ENCODE measurements at regions not wholly inside any gene's neighbourhood (a gene's known extent, or its start where the extent isn't known, plus 50 kb on each side); places are given as distances from the start of the nearest gene placed in this dataset.
"Not testable (repeated sequence)": the region's sequence is repeated elsewhere in the genome, so short reads cannot be mapped to it uniquely, and the experiment has no call there.

GRCh38 chr6:19902201-19902600 is 65.0 kb downstream of the ID4 start:
- no peak overlapping the region for H4K8ac ChIP-seq (ENCODE audit: low read length)
- no peak overlapping the region for H2BK120ac ChIP-seq (ENCODE audit: low read depth, low read length)
- WGBS = 80% methylated on average over 4 of the region's 4 CpGs

GRCh38 chr6:19904408-19904807 is 67.2 kb downstream of the ID4 start:
- H2AFZ ChIP-seq (ENCODE audit: low read depth, low read length); H3K4me1 ChIP-seq (ENCODE audit: control insufficient read depth, insufficient read depth, low read depth, low read length); H3K4me2 ChIP-seq (ENCODE audit: low read length, poor library complexity, severe bottlenecking); H3K4me3 ChIP-seq (ENCODE audit: insufficient read depth in 1 of 2, low read depth in 1 of 2, low read length in 2 of 2); H3K9ac ChIP-seq (ENCODE audit: low read length); H4K91ac ChIP-seq (ENCODE audit: low read length); H2BK5ac ChIP-seq (ENCODE audit: low read depth, low read length, poor library complexity, severe bottlenecking); H3K4ac ChIP-seq (ENCODE audit: low read depth in 1 of 2, low read length in 2 of 2); H3K18ac ChIP-seq (ENCODE audit: low read depth in 1 of 2, low read length in 2 of 2); H3K27me3 ChIP-seq (ENCODE audit: control insufficient read depth in 1 of 2, insufficient read depth in 1 of 2, low read length in 2 of 2); H3K9me3 ChIP-seq (ENCODE audit: control insufficient read depth, low read length); H2BK15ac ChIP-seq (ENCODE audit: low read depth, poor library complexity, severe bottlenecking); H2BK120ac ChIP-seq (ENCODE audit: low read depth, low read length); H2AK5ac ChIP-seq (ENCODE audit: low read length, severe bottlenecking); H3K36me3 ChIP-seq (ENCODE audit: control insufficient read depth in 1 of 2, insufficient read depth in 2 of 2, low read depth in 1 of 2, low read length in 2 of 2); H3K14ac ChIP-seq (ENCODE audit: low read length in 2 of 2); H4K8ac ChIP-seq (ENCODE audit: low read length); DNase-seq; H3K23ac ChIP-seq (ENCODE audit: low read length in 2 of 2); H2BK12ac ChIP-seq (ENCODE audit: low read length in 2 of 2); H3K27ac ChIP-seq (ENCODE audit: low read length, poor library complexity, severe bottlenecking); H3K79me1 ChIP-seq (replicated peaks; ENCODE audit: low read length, poor library complexity, severe bottlenecking): not testable (repeated sequence)
- 55% methylated on average over 6 of the region's 6 CpGs for WGBS

More at GRCh38 chr6:19902201-19902600, 65.0 kb downstream of the ID4 start:
- H2BK15ac ChIP-seq (ENCODE audit: low read depth, poor library complexity, severe bottlenecking) = no peak overlapping the region
- no peaks in the 10 kb centered on the region for H3K27me3 ChIP-seq (ENCODE audit: control insufficient read depth in 1 of 2, insufficient read depth in 1 of 2, low read length in 2 of 2)
- no peak overlapping the region for H3K9ac ChIP-seq (ENCODE audit: low read length)
- H2AK5ac ChIP-seq (ENCODE audit: low read length, severe bottlenecking) = no peak overlapping the region
- no peaks in the 10 kb centered on the region for H3K4me1 ChIP-seq (ENCODE audit: control insufficient read depth, insufficient read depth, low read depth, low read length)
- H3K4me2 ChIP-seq (ENCODE audit: low read length, poor library complexity, severe bottlenecking) = no peak overlapping the region
- H3K9me3 ChIP-seq (ENCODE audit: control insufficient read depth, low read length) = no peaks in the 10 kb centered on the region
- no peak overlapping the region for H3K14ac ChIP-seq (ENCODE audit: low read length in 2 of 2)
- H3K18ac ChIP-seq (ENCODE audit: low read depth in 1 of 2, low read length in 2 of 2) = no peak overlapping the region
- H2AFZ ChIP-seq (ENCODE audit: low read depth, low read length) = no peak overlapping the region
- no peak overlapping the region for H3K27ac ChIP-seq (ENCODE audit: low read length, poor library complexity, severe bottlenecking)
- no peaks in the 10 kb centered on the region for H3K79me1 ChIP-seq (replicated peaks; ENCODE audit: low read length, poor library complexity, severe bottlenecking)
- H2BK12ac ChIP-seq (ENCODE audit: low read length in 2 of 2) = no peak overlapping the region
- no peak for DNase-seq
- no peak overlapping the region for H3K4me3 ChIP-seq (ENCODE audit: insufficient read depth in 1 of 2, low read depth in 1 of 2, low read length in 2 of 2)
- no peak overlapping the region for H3K23ac ChIP-seq (ENCODE audit: low read length in 2 of 2)
- H3K36me3 ChIP-seq (ENCODE audit: control insufficient read depth in 1 of 2, insufficient read depth in 2 of 2, low read depth in 1 of 2, low read length in 2 of 2) = no peaks in the 10 kb centered on the region
- no peak overlapping the region for H3K4ac ChIP-seq (ENCODE audit: low read depth in 1 of 2, low read length in 2 of 2)
- H4K91ac ChIP-seq (ENCODE audit: low read length) = no peak overlapping the region
- no peak overlapping the region for H2BK5ac ChIP-seq (ENCODE audit: low read depth, low read length, poor library complexity, severe bottlenecking)

- no peak overlapping the region for H2AK5ac ChIP-seq (ENCODE audit: low read length, severe bottlenecking)
- no peak overlapping the region for H3K14ac ChIP-seq (ENCODE audit: low read length in 2 of 2)
- WGBS = 75% methylated on average over 1 of the region's 1 CpG
- no peaks in the 10 kb centered on the region for H3K27me3 ChIP-seq (ENCODE audit: control insufficient read depth in 1 of 2, insufficient read depth in 1 of 2, low read length in 2 of 2)
- no peak overlapping the region for H3K9ac ChIP-seq (ENCODE audit: low read length)
- H3K4me1 ChIP-seq (ENCODE audit: control insufficient read depth, insufficient read depth, low read depth, low read length) = no peaks in the 10 kb centered on the region
- H4K91ac ChIP-seq (ENCODE audit: low read length) = no peak overlapping the region
- H3K4me2 ChIP-seq (ENCODE audit: low read length, poor library complexity, severe bottlenecking) = no peak overlapping the region
- no peaks in the 10 kb centered on the region for H3K9me3 ChIP-seq (ENCODE audit: control insufficient read depth, low read length)
- no peak overlapping the region for H3K27ac ChIP-seq (ENCODE audit: low read length, poor library complexity, severe bottlenecking)
- H2BK15ac ChIP-seq (ENCODE audit: low read depth, poor library complexity, severe bottlenecking) = no peak overlapping the region
- DNase-seq = no peak
- no peak overlapping the region for H2BK120ac ChIP-seq (ENCODE audit: low read depth, low read length)
- no peaks in the 10 kb centered on the region for H3K36me3 ChIP-seq (ENCODE audit: control insufficient read depth in 1 of 2, insufficient read depth in 2 of 2, low read depth in 1 of 2, low read length in 2 of 2)
- no peak overlapping the region for H3K4ac ChIP-seq (ENCODE audit: low read depth in 1 of 2, low read length in 2 of 2)
- no peak overlapping the region for H2BK5ac ChIP-seq (ENCODE audit: low read depth, low read length, poor library complexity, severe bottlenecking)
- no peak overlapping the region for H3K23ac ChIP-seq (ENCODE audit: low read length in 2 of 2)
- no peak overlapping the region for H4K8ac ChIP-seq (ENCODE audit: low read length)
- H3K4me3 ChIP-seq (ENCODE audit: insufficient read depth in 1 of 2, low read depth in 1 of 2, low read length in 2 of 2) = no peak overlapping the region
- no peaks in the 10 kb centered on the region for H3K79me1 ChIP-seq (replicated peaks; ENCODE audit: low read length, poor library complexity, severe bottlenecking)
- H2BK12ac ChIP-seq (ENCODE audit: low read length in 2 of 2) = no peak overlapping the region
- H2AFZ ChIP-seq (ENCODE audit: low read depth, low read length) = no peak overlapping the region
- H3K18ac ChIP-seq (ENCODE audit: low read depth in 1 of 2, low read length in 2 of 2) = no peak overlapping the region
These were observed 68.4 kb downstream of the ID4 start for GRCh38 chr6:19905584-19905983.

GRCh38 chr6:19906171-19906570 is 69.0 kb downstream of the ID4 start:
- Histone ChIP-seq H3K9me3 (ENCODE audit: control insufficient read depth, low read length) (no peaks in the 10 kb centered on the region), H4K8ac (ENCODE audit: low read length) (no peak overlapping the region), H3K27ac (ENCODE audit: low read length, poor library complexity, severe bottlenecking) (no peak overlapping the region), H3K4me1 (ENCODE audit: control insufficient read depth, insufficient read depth, low read depth, low read length) (no peaks in the 10 kb centered on the region), H3K27me3 (ENCODE audit: control insufficient read depth in 1 of 2, insufficient read depth in 1 of 2, low read length in 2 of 2) (no peaks in the 10 kb centered on the region), H3K23ac (ENCODE audit: low read length in 2 of 2) (no peak overlapping the region), H2AFZ (ENCODE audit: low read depth, low read length) (no peak overlapping the region), H3K4me2 (ENCODE audit: low read length, poor library complexity, severe bottlenecking) (no peak overlapping the region), H2BK120ac (ENCODE audit: low read depth, low read length) (no peak overlapping the region), H3K79me1 (replicated peaks; ENCODE audit: low read length, poor library complexity, severe bottlenecking) (no peaks in the 10 kb centered on the region), H3K4ac (ENCODE audit: low read depth in 1 of 2, low read length in 2 of 2) (no peak overlapping the region), H3K4me3 (ENCODE audit: insufficient read depth in 1 of 2, low read depth in 1 of 2, low read length in 2 of 2) (no peak overlapping the region), H3K18ac (ENCODE audit: low read depth in 1 of 2, low read length in 2 of 2) (no peak overlapping the region), H2AK5ac (ENCODE audit: low read length, severe bottlenecking) (no peak overlapping the region), H3K9ac (ENCODE audit: low read length) (peak overlapping the region; percentile 26), H2BK15ac (ENCODE audit: low read depth, poor library complexity, severe bottlenecking) (no peak overlapping the region), H3K14ac (ENCODE audit: low read length in 2 of 2) (no peak overlapping the region), H2BK12ac (ENCODE audit: low read length in 2 of 2) (no peak overlapping the region), H4K91ac (ENCODE audit: low read length) (no peak overlapping the region), H2BK5ac (ENCODE audit: low read depth, low read length, poor library complexity, severe bottlenecking) (no peak overlapping the region), H3K36me3 (ENCODE audit: control insufficient read depth in 1 of 2, insufficient read depth in 2 of 2, low read depth in 1 of 2, low read length in 2 of 2) (no peaks in the 10 kb centered on the region)
- no peak for DNase-seq
- 83% methylated on average over 2 of the region's 3 CpGs for WGBS
